H1 (cell line): ENCODE measurements at regions not wholly inside any gene's neighbourhood (a gene's known extent, or its start where the extent isn't known, plus 50 kb on each side); places are given as distances from the start of the nearest gene placed in this dataset.

Source experiments
- MAFK ChIP-seq: IDR thresholded peaks from 2 replicates; pipeline ENCODE4 v1.6.1; 2012; ENCODE audit warnings: low read depth, mild to moderate bottlenecking, improper control_type of control experiment, low read length
- RBBP5 ChIP-seq: IDR thresholded peaks from 2 replicates; pipeline ENCODE4 v1.7.1; 2012; ENCODE audit warnings: low read depth, mild to moderate bottlenecking, inconsistent platforms, low read length, moderate library complexity, borderline replicate concordance
- SIRT6 ChIP-seq: IDR thresholded peaks from one replicate; pipeline ENCODE4 v1.7.1; 2012; ENCODE audit warnings: low read length, inconsistent platforms
- SRF ChIP-seq: IDR thresholded peaks from 2 replicates; pipeline ENCODE4 v1.6.1; 2011; ENCODE audit warnings: mild to moderate bottlenecking, low read depth, low read length, moderate library complexity

DNA sequence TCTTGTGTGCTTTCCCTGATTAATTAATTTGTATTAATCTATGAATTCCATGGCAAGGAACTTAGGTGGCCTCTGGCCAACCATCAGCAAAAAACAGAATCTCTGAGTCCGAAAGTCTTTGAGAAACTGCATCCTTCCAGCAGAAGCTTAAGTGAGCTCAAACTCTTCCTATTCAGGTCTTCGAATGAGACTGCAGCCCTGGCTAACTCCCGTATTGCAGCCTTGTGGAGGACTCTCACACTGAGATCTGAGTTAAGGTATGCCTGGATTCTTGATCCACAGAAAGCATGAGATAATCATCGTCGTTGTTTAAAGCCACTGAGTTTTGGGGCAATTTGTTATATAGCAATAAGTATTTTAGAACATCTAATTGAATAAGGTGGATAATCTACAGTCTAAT, 1143.9 kb upstream of the NXPH2 start (continued):
- TF ChIP-seq RBBP5 (no peak), SRF (no peak), SIRT6 (no peak), MAFK (no peak)
- TF ChIP-seq, all 59 proteins: peak for 0
